ENCODE measurements at regions not wholly inside any gene's neighbourhood (a gene's known extent, or its start where the extent isn't known, plus 50 kb on each side); places are given as distances from the start of the nearest gene placed in this dataset.

- TF ChIP-seq CTCF (IDR thresholded peaks at IDR 0.05) (no peak), ZFX (IDR thresholded peaks at IDR 0.05; ENCODE audit: borderline replicate concordance) (no peak)
Observed at GRCh38 chr16:51851111-51851510, 695.8 kb downstream of the TOX3 start.
